Bronchial epithelial cell (primary cell): ENCODE measurements at regions not wholly inside any gene's neighbourhood (a gene's known extent, or its start where the extent isn't known, plus 50 kb on each side); places are given as distances from the start of the nearest gene placed in this dataset.
"Not testable (repeated sequence)": the region's sequence is repeated elsewhere in the genome, so short reads cannot be mapped to it uniquely, and the experiment has no call there.

Experiments used
- DNase-seq: peaks from one replicate; pipeline ENCODE4 v3.0.0-alpha.2; 2010; ENCODE audit warnings: low read depth
- FAIRE-seq: peaks from 2 replicates; lab custom pipeline; 2011; peaks lifted over from hg19 to GRCh38; lab: Jason Lieb, UNC
- H3K27me3 ChIP-seq: 2 replicates; pipeline ENCODE4 v1.5.1; 2011; ENCODE audit warnings: low read length; ENCODE audit not compliant: control insufficient read depth, insufficient read depth
- H3K36me3 ChIP-seq: 2 replicates; pipeline ENCODE4 v1.5.1; 2011; ENCODE audit warnings: low read length; ENCODE audit not compliant: control insufficient read depth, insufficient read depth
- H3K4me3 ChIP-seq: 2 replicates; pipeline ENCODE4 v1.5.1; 2011; ENCODE audit warnings: mild to moderate bottlenecking, low read depth, low read length, control low read depth
- TF ChIP-seq, protein P1 (sequence below): IDR thresholded peaks from 2 replicates; pipeline ENCODE4 v1.5.1; 2011; ENCODE audit warnings: mild to moderate bottlenecking, moderate library complexity, low read length, control low read depth, inconsistent platforms; ENCODE audit not compliant: insufficient read depth, severe bottlenecking

DNA sequence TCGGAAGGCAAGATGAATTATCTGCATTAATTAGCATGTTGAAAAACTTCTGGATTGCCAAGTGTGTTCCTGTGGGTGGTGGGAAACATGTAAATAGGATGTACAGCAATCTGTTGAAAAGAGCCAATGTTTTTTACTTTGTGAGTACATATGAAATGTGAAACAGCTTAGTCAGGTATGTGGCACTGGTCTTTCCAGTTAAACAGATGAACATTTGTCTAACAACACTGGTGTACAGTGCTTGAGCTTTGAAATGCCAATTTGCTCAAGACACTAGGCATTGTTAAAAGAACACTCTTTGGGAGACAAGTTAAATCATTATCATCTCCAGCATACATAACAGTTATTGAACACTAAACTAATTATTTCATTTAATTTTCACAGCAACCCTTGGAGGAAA lies 107.3 kb upstream of the SLC24A2 start:
- H3K4me3 ChIP-seq = no peak overlapping the region
- H3K27me3 ChIP-seq = no peaks in the 10 kb centered on the region
- DNase-seq (no peak), FAIRE-seq (no peak)
- H3K36me3 ChIP-seq = no peaks in the 10 kb centered on the region
- TF ChIP-seq, protein P1, sequence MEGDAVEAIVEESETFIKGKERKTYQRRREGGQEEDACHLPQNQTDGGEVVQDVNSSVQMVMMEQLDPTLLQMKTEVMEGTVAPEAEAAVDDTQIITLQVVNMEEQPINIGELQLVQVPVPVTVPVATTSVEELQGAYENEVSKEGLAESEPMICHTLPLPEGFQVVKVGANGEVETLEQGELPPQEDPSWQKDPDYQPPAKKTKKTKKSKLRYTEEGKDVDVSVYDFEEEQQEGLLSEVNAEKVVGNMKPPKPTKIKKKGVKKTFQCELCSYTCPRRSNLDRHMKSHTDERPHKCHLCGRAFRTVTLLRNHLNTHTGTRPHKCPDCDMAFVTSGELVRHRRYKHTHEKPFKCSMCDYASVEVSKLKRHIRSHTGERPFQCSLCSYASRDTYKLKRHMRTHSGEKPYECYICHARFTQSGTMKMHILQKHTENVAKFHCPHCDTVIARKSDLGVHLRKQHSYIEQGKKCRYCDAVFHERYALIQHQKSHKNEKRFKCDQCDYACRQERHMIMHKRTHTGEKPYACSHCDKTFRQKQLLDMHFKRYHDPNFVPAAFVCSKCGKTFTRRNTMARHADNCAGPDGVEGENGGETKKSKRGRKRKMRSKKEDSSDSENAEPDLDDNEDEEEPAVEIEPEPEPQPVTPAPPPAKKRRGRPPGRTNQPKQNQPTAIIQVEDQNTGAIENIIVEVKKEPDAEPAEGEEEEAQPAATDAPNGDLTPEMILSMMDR = no peak

DNA sequence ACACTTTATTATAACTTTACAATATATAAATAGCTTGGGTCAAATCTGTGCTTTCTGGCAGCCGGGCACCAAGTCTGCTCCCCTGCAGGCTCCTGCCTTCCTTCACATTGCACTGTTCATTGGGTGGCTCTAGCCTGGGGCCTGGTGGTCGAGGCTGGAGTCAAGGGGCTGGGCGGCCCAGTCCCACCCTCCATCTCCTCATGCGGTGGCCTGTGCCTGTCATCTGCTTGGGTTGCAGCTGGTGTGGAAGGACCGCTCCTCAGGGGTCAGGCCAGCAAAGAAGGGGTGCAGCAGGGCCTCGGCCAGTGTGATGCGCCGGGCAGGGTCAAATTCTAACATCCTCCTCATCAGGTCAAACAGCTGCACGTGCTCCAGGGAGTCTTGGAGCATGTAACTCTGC lies 106.7 kb upstream of the SLC24A2 start:
- H3K27me3 ChIP-seq, H3K36me3 ChIP-seq, H3K4me3 ChIP-seq, DNase-seq: not testable (repeated sequence)
- FAIRE-seq = peak; percentile 94

DNA sequence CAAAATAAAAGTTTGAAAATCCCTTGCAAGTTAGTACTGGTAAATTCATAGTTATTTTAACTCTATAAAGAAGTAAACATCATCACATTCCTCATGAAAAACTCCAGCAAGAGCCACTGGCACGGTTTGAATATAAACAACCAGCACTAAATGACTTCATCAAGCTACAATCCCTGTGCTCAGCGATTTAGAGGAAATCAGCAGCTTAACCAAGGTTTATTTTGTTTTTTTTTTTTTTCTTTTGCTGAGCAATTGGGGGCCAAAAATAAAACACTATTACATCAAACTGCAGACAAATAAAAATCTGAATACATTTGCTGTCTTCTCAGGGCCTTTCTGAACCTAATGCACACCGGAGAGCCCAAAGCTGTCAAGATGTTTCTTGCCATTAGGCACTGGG lies 106.2 kb upstream of the SLC24A2 start:
- FAIRE-seq = no peak
- Histone ChIP-seq H3K36me3 (no peaks in the 10 kb centered on the region), H3K27me3 (no peaks in the 10 kb centered on the region), H3K4me3 (no peak overlapping the region)
- DNase-seq = peak; percentile 4
- TF ChIP-seq, protein P1 = no peak

DNA sequence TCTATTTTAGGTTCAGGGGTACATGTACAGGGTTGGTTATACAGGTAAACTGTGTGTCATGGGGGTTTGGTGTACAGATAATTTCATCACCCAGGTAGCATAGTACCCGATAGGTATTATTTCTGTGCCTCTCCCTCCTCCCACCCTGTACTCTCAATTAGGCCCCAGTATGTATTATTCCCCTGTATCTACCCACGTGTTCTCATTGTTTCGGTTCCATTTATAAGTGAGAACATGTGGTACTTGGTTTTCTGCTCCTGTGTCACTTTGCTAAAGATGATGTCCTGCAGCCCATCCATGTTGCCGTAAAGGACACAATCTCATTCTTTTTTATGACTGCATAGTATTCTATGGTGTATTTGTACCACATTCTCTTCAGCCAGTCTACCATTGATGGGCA lies 96.8 kb upstream of the SLC24A2 start:
- H3K36me3 ChIP-seq = no peaks in the 10 kb centered on the region
- TF ChIP-seq, protein P1 = no peak
- H3K27me3 ChIP-seq = no peaks in the 10 kb centered on the region
- FAIRE-seq = no peak
- no peak overlapping the region for H3K4me3 ChIP-seq
- DNase-seq = no peak

DNA sequence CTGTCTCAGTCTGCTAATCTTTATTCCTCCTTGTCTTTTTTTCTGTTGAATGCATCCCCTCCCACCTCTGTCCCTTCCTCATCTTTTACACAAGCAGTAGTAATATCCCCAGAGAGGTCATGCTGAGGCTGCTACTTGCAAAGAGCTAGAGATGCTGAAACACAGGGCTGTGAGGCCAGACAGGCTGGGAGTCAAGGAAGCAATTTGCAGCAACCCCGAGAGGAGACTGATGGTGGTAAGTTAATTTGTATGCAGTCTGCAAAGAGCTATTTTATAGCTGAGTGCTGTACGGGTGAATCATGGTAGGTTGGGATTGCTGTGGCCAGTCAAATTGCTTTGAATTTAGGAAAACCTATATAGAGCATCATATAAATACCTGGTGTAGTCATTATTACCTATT lies 90.2 kb upstream of the SLC24A2 start:
- DNase-seq = no peak
- no peak for FAIRE-seq
- Histone ChIP-seq H3K27me3 (no peaks in the 10 kb centered on the region), H3K36me3 (no peaks in the 10 kb centered on the region), H3K4me3 (no peak overlapping the region)
- TF ChIP-seq, protein P1 = no peak

DNA sequence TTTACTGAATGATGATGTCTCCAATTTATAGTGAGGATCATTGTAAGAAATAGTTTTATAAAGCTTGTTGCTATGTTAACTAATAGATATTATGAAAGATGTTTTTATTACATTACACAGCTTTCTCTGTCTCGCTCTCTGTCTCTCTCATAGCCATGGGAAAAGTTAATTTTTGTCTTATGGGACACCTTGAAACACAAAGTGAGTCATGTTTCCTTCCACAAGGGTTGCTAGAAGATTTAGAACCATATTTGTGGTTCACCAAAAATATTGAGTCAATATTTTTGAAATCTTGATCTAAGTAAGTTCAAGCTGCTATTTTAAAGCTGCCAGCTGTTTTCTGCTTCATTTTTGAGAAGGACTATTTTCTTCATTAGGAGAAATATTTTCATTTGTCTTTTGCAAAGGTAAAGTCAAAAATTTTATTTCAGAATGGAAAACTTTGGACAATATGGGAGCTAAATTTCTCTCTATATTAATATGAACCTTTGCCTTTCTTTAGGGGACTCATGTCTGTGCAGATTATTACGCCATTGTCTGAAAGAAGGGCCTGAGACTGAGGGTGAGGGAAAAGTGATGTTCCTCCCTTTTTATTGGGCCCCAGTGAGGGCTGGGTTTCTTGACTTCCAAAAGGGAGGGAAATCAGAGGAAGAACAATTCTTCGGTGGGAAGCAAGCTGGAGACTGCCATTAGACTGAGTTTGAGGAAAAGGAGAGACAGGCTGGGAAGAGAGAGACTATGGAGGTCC lies 87.9 kb upstream of the SLC24A2 start:
- FAIRE-seq = no peak
- no peaks in the 10 kb centered on the region for H3K36me3 ChIP-seq
- TF ChIP-seq, protein P1 = no peak
- no peak overlapping the region for H3K4me3 ChIP-seq
- DNase-seq = no peak
- H3K27me3 ChIP-seq = no peaks in the 10 kb centered on the region
